PC-3 (cell line): ENCODE measurements at regions not wholly inside any gene's neighbourhood (a gene's known extent, or its start where the extent isn't known, plus 50 kb on each side); places are given as distances from the start of the nearest gene placed in this dataset.

ENCODE experiments used
- CTCF ChIP-seq: fragments of 300-600 bp; sonication (generic); conservative IDR thresholded peaks from 2 replicates; pipeline ENCODE4 v1.5.1; 2017; ENCODE audit warnings: antibody characterized with exemption, low read depth, mild to moderate bottlenecking, low read length
- EZH2 ChIP-seq: fragments of 300-600 bp; sonication (generic); IDR thresholded peaks from one replicate; pipeline ENCODE4 v1.6.1; 2017; ENCODE audit warnings: antibody characterized with exemption, mild to moderate bottlenecking, low read length; ENCODE audit not compliant: unreplicated experiment
- EZH2phosphoT487 ChIP-seq: fragments of 300-600 bp; sonication (generic); IDR thresholded peaks from 2 replicates; pipeline ENCODE4 v1.6.1; 2018; ENCODE audit warnings: mild to moderate bottlenecking, antibody characterized with exemption, low read length, borderline replicate concordance

- TF ChIP-seq CTCF = no peak
- no peak for TF ChIP-seq EZH2
- TF ChIP-seq EZH2phosphoT487 = no peak
Measured at GRCh38 chr1:229067546-229067945, 203.4 kb upstream of the RAB4A start.
